GM21737 (cell line): ENCODE measurements at regions not wholly inside any gene's neighbourhood (a gene's known extent, or its start where the extent isn't known, plus 50 kb on each side); places are given as distances from the start of the nearest gene placed in this dataset.
"Not testable (repeated sequence)": the region's sequence is repeated elsewhere in the genome, so short reads cannot be mapped to it uniquely, and the experiment has no call there.

Source experiments
- ATAC-seq: cut with Tn5 transposase; IDR thresholded peaks from one replicate; pipeline ENCODE4 v1.9.1; 2021; ENCODE audit warnings: mild to moderate bottlenecking, moderate library complexity; ENCODE audit not compliant: unreplicated experiment

DNA sequence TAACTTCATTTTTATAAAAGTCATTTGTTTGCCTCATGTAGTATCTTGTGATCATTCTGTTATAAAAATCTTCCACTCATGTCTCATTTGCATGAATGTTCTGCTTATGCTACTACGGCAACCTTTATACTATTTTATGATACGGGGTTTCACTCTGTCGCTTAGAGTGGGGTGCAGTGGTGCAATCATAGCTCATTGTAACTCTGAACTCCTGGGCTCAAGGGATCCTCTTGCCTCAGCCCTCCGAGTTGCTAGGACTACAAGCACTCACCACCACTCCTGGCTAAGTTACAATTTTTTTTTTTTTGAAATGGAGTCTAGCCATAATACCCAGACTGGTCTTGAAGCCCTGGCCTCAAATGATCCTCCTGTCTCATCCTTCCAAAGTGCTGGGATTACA, 154.4 kb upstream of the PREP start:
- ATAC-seq, result no peak

DNA sequence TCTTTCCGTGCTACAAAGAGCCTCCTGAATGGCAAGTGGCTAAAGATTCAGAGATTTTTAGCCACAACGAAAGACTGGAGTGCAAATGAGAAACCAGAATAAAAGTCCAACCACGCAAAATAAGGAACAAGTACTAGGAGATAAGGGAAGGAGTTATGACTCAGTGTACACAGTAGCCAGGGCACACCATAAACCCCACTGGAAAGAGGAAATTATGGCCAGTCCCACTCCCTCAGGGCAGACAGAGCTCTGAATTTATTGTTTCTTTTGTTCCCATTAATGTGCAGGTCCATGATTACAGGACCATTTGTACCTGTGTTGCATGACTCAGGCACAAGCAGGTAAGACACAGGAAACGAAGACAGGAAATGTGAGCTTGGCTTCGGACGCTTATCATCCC, 150.3 kb upstream of the PREP start:
- ATAC-seq, result no peak

DNA sequence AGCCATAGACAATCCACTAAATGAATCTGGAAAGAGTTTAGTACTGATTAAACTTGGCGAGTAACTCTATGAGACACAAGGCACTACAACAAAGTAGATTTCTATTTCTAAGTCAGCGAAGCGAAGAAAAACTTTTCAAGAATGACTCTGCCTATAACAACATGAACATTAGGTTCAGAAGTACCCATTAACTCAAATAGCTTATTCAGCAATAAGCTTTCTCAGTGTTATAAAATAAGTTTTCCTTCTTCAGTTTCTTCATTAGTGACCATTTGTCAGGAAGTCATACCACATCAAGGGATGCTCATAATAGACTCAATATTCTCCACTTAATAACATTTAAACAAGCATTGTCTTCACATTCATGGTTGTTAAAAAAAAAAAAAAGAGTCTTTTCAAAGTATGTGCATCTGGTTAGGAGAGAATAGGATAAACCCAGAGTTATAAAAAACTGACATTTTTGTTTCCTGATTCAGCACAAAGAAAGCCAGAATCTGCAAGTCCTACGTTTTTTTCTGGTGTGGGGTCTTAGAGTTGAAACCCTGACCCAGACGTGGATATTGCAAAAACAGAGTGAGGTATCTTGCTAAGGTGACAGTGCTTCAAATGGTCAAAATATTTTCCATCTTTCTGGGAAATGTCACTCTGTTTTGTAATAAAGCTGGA, 148.2 kb upstream of the PREP start:
- no peak for ATAC-seq

DNA sequence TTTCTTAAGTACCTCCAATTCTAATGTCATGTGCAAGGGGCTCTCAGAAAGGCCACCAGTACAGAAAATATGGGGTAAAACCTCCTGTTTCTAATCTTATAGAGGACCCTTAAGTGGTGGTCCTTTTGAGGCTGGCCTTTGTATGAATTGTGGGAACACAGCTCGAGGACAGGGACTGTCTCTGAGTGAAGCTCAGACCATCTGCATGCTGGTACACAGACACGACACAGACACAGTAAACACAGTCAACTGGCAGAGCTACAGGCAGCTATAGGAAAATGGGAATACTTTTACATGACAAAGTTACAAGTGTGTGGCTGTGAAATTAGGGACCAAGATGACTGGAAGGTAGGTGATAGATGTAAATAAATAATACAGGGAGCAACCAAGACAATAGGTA, 143.9 kb upstream of the PREP start:
- ATAC-seq, result no peak

DNA sequence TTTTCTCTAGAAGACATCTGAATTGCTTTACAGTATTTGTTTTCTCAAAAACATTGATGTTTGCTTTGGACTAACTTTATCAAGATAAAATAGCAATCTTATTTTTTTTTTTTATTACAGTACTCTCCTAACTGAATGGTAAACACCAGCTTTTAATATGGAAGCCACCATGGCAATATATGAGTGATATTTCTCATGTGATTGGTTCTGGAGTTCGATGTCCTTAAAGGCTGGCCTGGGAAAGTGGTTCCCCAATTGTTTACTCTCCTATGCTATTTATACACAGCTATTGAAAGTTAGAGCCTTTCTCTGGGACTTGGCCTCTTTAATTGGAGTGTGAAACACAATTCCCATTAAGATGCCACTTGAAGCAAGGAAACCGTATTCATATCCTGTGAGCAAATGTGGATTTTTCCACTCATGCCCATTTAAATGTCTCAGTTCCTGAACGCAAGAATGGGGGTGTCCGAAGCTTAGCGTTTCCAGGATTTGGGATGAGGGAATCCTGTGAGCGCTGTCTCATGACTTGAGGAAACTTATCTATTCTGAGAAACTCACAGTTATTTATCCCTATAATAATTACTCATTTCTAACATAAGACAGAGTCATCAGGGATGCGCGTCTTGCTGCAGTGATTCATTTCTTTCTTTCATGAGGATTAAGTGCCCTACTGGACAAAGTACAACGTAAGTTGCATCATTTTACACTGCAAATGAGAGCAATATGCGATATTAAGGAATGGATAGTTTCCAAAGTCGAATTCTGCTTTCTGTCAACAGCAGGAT, 143.3 kb upstream of the PREP start:
- no peak for ATAC-seq

DNA sequence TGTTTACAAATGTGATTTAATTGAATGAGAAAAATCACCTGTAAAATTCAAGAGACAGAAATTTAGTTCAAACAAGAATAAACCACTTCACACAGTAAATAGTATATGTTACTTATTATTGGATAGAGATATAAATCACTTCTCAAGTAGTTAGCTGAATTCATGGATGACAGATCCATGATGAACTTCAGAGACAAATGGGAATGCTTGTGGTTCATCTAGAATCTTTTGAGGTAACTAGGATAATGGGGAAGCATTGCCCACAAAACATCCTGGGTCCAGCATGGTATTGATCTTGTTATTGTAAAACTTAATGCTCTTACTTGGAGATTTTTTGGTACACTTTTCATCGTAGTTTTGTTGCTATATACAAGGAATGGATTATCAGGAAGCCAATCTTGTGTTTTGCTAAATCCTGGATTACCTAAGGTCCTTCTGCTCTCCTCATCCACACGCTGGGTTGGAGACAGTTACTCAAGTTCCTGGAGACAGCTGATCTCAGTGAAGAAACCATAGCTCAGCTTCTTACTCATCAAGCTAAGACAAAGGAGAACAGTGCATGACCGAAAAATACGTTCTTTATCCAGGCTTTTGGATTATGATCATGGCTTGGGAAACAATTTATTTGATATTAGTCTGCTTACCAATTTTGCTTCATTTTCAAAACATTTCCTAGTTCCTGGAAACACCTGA, 142.5 kb upstream of the PREP start:
- ATAC-seq, result no peak

DNA sequence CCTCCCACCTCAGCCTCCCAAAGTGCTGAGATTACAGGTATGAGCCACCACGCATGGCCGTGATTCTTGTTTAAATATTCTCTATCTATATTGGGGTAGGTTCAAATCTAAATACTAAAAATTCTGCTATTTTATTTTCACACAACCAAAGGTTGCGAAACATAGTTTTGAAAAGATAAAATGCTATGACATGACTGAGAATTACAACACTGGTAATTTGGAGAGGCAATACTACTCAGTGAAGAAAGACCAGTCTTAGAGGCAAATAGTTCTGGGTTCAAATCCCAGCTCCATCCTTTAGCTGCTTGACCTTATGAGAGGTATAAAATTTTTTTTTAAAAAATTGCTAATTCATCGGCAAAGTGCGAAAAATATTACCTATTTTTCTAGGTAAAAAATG, 137.0 kb upstream of the PREP start:
- no peak for ATAC-seq

DNA sequence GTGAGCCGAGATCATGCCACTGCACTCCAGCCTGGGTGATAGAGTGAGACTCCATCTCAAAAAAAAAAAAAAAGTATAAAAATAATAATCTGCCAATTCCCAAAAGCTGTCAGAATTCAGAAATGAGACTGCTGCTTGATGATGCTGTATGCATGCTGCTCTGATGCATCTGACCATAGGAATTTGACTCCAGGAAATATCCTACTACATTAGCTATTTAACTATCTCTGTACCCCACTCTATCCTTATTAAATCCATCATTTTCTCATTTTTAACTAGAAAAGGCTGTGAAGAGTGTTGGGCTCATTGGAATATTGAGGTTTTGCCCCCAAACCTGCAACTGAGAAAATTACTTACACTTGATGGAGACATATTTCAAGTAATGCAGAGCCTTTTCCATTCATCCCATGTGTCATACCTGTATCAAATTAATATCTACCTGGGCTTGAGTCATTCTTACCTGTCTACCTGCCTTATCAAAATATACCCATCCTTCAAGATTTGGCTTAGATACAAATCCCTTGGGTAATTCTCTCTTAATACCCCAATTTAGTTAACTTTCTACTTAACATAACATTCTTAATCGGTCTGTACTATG, 135.2 kb upstream of the PREP start:
- no peak for ATAC-seq

DNA sequence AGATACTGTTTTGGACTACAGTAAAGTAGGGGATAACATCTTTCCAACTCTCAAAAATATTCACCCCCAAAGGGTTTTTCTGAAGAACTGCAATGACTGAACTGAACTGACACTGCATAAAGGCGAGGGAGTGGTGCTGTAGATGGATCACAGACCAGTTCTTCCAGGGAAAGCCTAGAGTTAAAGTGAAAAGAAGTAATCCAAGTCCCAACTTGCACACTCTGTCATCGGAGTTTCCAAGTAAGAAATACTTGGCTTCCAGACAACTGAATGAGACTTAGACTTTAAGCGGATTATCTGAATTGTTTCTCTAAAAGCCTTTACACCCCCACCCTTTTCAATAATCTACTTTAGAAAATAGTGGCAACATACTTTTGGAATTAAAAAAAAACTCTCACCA, 134.1 kb upstream of the PREP start:
- no peak for ATAC-seq

DNA sequence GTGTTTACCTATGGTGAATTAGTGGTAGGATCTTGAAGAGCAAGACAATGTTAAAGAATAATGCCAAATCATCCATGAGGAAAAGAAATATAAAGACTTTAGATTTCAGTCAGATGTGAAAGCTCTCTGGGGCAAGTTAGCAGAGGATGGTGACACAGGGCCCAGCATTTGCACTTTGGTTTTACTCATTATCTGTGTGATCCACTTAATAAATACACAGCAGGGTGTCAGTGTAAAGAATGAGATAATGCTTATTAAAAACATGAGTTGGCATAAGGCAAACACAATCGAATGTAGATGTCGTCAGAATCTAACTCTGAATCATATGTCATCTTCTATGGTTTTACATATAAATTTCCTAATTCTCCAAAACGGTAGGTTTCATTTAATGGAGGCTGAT, 130.4 kb upstream of the PREP start:
- ATAC-seq, result no peak

DNA sequence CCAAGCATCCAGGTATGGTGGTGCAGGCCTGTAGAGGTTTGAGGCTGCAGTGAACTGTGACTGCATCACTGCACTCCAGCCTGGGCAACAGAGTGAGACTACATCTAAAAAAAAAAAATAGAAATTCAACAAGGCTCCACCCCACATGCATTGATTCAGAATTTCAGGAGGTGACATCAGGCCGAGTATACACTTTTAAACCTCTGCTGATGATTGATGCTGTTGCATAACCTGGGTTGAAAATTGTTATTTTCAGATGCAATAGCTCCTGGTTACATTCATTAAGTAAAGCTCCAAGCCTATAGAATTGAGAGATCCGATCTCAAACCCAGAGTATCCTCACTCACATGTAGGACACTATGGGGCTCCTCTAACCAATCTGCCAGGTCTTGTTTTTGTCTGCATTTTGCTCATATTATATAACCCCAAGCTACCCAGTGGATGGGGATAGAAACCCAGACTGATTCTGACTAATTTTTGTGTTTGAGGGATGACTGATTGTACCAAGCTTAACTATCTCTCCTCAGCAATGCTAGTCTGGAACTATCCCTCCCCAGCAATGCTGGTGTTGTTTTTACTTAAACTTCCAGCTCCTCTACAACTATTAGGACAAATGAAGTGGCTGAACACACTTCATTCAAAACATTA, 123.5 kb upstream of the PREP start:
- ATAC-seq, result no peak

DNA sequence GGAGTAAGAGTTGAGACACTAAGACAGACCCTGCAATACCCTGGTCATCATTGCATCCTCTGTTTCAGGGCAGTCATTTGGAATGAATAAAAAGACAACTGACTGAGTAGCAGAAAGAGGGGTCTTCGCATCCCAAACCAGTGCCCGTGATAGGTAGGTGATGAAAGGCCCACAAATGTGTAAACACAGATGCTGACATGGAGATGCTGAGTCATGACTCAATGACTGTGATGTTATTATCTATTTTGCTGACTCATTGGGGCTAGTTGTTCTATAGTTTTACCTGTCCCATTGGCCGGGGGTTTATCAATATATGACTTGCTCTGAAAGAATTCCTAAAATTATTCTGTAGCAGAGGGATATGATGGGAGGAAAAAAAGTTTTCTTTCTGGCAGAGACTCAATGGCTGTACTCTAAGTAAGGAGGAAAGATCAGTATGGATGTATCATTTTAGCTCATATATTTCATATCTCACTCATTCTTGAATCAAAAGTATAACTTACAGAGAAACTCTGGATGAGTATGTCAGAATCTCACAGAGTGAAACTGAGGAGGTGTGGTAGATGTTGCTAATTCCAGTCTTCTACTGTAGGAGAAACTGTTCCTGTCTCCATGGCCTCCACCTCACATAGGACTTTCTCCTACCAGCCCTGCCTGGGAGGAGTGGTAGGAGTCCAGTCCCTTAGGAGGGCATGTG, 119.9 kb upstream of the PREP start:
- ATAC-seq, result no peak

DNA sequence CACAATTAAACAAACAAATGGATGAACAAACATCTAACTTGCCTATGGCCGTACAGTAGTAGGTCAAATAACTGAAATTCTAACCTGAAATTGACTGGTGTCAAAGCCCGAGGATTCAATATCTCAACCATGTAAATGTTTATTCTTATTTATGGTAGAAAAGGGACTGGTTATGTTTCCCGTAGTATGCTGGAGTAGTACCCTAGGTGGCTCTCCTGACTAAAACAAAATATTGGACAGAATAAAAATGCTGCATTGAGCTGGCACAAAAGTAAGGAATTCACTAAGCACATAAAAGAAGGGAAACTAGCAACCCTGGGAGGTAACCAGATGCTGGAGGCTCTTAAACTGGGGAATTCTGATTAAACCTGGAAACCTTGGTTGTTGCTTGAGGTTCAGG, 117.1 kb upstream of the PREP start:
- ATAC-seq, result no peak

DNA sequence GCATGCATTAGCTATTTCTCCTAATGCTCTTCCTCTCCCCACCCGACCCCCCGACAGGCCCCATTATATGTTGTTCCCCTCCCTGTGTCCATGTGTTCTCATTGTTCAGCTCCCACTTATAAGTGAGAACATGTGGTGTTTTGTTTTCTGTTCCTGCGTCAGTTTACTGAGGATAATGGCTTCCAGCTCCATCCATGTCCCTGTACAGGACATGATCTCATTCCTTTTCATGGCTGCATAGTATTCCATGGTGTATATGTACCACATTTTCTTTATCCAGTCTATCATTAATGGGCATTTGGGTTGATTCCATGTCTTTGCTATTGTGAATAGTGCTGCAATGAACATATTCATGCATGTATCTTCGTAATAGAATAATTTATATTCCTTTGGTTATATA, 116.1 kb upstream of the PREP start:
- ATAC-seq, result not testable (repeated sequence)

DNA sequence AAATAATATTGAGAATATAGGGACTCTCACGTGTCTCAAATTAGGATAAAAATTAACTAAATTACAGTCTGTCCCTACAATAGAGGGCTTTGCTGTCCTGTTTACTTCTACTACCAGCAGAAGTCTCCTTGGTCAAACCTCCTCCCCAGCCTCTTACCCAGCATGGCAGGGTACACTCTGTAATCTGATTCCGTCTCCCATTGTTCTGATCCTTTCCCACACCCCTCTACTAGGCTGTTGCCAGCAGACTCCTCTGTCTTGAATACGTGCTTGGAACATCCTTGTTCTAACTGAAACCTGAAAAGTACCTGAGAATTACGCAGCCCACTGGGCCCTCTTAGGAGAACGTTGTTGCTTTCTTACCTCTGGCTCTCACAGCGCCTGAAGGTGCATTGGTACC, 112.2 kb upstream of the PREP start:
- ATAC-seq, result no peak

DNA sequence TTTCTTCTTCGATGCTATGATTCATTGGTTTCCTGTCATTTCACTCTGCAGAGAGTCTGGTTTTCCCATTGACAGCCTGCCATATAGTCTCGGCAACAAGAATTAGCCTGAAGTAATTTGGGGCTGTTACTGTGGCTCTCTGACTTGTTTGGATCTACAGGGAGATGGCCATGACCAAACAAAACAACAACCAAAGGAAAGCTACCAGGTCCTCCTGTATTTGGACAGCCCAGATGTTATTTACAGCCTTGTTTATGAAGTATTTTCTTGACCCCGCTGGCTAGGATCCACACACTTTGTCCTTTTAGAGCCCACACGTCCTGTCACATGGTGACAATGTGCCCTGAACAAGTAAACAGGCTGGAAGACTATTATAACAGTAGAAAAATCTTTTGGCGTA, 111.4 kb upstream of the PREP start:
- no peak for ATAC-seq

DNA sequence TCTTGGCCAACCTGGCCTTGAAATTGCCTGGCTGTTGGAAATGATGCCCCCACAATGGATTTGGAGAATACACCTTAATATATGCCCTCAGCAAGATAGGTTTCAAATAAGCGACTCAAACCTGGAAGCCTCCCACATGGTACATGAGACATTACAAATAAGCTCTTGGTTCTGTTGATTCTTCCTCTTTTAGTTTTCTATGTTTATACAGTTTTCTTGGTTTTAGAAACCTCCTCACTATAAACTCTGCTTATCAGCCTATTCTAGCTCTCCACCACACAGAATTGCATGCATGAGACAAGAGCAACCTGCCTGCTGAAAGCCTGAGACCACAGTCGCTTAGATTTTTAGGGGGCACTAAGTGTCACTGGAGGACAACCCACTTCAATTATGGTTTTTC, 108.8 kb upstream of the PREP start:
- ATAC-seq, result no peak

DNA sequence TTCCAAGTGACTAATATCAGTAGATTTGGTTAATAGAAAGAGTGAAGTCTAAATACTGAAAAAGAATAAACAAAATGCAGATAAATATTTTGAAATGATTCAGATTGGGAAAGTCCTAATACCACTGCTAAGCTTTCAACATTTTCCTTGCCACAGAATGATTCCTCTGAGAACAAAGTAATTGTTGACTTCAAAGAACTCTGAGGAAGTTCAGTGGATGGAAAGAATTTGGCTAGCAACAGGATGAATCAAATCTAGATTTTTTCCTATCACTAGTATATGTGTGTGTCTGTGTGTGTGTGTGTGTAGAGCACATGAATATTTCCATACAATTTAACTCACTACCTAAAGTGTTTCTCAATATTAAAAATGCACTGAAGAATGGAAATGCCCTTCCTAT, 107.9 kb upstream of the PREP start:
- no peak for ATAC-seq

DNA sequence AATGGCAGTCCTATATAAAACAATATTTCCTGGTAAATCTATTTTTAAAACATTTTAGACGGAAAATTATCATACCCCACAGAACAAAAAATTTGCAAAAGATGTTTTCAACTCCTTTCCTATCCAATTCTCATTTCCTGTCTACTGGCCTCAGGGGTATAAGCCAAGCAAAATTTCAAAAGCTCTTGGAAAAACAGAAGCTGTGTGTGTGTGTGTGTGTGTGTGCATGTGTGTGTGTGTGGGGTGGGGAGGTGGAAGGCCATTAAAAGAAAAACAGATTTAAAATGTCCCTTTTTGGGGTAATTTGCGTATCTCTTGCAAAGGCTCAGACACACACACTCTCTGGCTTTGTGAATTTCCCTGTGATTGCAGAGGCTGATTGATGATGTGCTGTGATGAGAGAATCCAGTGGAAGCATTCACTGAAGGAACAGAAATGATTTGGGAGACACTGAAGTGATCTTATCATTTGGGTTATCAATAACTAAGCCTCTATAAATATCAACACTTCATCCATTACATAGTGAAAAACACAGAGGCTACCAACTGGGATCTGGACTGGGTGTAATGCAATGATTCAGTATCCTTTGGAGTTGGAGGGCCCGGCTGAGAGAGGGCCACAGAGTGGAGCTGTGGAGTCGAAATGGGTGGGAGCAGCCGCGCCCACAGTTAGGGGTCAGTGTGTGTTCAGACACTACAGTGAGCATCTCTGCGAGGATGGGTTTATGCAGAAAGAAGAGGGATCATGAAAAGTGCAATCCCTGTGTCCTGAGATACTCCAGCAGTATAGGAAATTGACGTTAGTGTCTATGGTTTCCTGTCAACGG, 106.8 kb upstream of the PREP start:
- ATAC-seq, result no peak

DNA sequence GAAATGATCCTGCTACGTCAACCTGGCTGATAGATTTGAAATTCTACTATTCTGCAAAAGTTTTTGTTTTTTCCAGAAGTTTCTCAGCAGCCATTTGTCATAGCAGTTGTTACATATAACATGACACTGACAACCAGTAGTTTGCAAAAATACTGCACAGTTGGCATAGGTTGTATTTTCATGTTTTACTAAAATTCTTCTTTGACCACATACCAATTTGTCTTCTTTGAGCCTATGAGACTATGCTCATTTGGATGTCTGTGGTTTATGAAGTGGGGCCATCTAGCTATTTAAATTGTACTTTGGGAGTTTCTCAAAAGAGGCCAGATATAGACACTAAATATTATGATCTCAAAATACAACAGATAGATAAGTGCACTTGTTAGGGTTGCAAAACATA, 104.9 kb upstream of the PREP start:
- ATAC-seq, result no peak
